Inflammatory macrophage treated with lipopolysaccharide for 1 hour (primary cell): ENCODE measurements at regions not wholly inside any gene's neighbourhood (a gene's known extent, or its start where the extent isn't known, plus 50 kb on each side); places are given as distances from the start of the nearest gene placed in this dataset.

Experiments used
- DNase-seq, 2 donors: peaks; one replicate each; pipeline ENCODE4 v3.0.0-alpha.2; 2020 to 2022

DNA sequence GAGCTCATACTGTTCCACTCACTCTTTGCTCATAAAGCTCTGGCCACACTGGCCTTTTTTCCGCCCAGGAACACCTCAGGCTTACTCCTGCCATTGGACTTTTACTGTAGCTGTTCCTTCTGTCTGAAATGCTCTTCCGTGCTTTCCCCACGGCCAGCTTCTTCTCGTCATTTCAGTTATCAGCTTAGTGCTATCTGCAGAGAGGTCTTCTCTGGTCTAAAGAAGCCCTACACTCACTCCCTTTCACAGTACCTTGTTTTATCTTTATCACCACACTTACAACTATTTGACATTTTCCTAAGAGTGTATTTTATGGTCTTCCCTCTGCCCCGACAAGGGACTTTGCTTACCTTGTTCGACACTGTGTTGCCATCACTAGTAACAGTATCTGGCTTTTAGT lies 388.1 kb upstream of the SPRED2 start:
- no peak for DNase-seq

- DNase-seq: no peak
Measured at GRCh38 chr2:65819963-65820362, 387.6 kb upstream of the SPRED2 start.

- DNase-seq: no peak
Measured at GRCh38 chr2:65818873-65819451, 386.6 kb upstream of the SPRED2 start.

DNA sequence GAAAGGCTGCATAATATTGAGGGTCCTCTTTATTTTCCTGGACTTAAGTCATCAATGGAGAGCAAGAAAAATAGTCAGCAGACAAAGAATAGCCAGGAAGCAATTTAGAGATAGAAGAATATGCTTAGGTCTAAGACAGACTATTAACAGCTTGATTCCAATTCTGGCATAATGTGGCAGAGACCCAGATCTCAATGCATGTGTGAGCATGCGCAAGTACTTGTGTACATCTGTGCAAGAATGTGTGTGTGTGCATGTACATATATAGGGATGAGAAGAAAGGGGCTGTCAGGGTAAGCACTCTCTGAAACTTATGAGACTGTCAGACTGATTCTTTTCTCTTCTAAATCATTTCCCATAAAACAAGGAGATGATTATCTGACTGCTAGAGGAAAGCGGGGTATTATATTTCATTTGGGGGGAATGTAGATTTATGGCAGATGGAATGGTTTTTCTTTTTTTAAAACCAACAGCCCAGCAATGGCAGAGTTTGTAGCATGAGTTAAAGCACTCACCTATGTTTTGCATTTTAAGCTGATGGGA lies 381.3 kb upstream of the SPRED2 start:
- DNase-seq: no peak

- no peak for DNase-seq
Measured at GRCh38 chr2:65812887-65813286, 380.5 kb upstream of the SPRED2 start.

DNA sequence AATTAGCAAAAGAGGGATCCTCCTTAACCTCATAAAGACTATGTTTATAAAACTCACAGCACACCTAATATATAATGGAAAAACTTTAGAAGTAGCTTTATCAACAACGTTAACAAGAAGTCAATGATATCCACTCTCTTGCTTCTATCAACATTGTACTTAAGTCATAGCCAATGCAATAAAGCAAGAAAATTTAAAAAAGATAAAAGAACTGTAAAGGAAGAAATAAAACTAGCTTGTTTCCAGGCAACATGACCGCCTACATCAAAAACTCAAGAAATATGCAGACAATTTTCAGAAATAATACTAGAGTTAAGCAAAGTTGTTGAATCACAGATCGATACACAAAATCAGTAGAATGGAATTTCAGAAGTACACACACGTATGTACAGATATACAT lies 375.5 kb upstream of the SPRED2 start:
- DNase-seq: no peak

- DNase-seq: no peak
Measured at GRCh38 chr2:65804777-65805176, 372.4 kb upstream of the SPRED2 start.

GRCh38 chr2:65802298-65802942 lies 370.0 kb upstream of the SPRED2 start:
- DNase-seq: no peak

- DNase-seq: peak; percentile 5 to 23
Measured at GRCh38 chr2:65800998-65801397, 368.6 kb upstream of the SPRED2 start.

DNA sequence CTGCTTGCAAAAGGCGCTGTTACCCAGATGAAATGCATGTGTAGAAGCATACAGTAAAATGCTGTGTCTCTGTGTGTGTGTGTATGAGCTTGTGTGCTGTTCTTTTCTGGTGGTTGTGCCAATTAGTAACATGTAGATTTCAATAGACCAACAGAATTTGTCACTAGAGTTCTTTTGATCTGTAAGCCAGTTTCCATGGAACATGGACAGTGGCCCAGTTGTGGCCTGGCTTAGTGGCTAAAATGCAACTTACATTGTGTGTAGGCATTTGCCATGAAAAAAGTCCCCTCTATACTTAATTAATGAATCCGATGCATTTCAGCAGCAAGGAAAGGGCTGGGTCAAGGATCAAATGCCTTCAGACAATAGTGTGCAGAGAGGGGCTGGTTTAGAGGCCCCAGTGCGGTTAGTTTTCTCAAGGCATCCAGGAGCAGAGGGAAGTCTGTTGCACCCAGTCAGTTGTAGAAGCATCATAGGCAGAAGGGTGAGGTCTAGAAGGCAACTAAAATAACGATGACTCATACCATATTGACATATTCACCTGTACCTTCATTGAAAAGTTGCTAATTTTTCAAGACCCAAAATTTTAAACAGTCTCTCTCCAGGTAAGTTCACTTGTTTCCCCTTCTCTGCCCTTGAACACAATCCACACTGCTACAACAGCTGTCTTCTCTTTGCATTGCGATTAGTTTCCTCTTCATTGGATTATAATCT lies 366.9 kb upstream of the SPRED2 start:
- DNase-seq: no peak

DNA sequence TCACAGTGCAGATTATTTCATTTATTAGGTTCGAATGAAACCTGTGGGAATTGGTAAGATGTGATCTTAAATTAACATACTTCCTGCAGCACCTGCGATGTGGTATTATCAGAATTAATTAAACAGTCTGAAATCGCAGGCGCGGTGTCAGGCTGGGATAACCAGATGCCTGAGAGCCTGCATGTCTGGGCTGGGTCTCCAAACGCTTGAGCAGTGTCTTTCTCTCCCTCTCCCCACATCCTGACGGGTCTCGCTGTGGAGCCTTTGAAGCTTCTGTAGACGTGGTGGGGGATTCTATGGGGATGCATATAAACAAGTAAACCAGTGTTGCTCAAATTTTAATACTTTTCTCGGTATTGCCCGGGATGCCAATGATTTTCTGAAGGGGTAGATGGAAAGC lies 366.2 kb upstream of the SPRED2 start:
- DNase-seq: no peak

- no peak for DNase-seq
Measured at GRCh38 chr2:65794994-65795393, 362.6 kb upstream of the SPRED2 start.

GRCh38 chr2:65791404-65791975 lies 359.1 kb upstream of the SPRED2 start:
- no peak for DNase-seq

DNA sequence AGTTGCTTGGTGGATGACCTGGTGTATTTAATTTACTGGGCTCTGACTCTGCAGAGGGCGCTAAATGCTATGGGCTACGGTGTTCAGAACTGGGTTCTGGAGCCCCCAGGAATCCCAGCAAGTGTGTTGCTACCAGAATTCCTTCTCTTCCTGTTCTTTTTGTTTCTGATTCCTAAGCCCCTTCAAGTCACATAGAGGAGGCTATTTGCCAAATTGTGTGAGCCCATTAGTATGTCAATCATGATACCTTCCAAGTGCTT lies 358.2 kb upstream of the SPRED2 start:
- DNase-seq: no peak

- no peak for DNase-seq
Measured at GRCh38 chr2:65789923-65790675, 357.7 kb upstream of the SPRED2 start.

DNA sequence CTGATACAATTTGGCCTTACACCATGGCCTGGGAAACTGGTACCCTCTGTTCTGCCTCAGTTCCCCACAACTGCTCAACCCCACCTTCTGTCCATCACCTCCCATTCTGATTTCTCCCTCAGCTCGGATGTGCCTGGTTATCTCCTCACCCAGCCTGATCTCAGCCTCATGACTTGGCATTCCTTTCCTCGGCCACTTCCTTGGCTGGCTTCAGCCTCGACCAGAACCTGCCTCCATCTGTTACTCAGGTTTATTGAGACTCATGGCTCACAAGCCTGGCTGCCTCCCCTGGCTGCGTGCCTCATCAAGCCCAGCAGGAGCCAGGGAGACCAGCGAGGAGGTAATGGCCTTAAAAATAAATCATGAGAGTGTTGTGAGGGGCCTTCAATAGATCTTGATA lies 356.2 kb upstream of the SPRED2 start:
- no peak for DNase-seq

GRCh38 chr2:65786765-65787164 lies 354.4 kb upstream of the SPRED2 start:
- DNase-seq: no peak

- no peak for DNase-seq
Measured at GRCh38 chr2:65786007-65786717, 353.8 kb upstream of the SPRED2 start.

DNA sequence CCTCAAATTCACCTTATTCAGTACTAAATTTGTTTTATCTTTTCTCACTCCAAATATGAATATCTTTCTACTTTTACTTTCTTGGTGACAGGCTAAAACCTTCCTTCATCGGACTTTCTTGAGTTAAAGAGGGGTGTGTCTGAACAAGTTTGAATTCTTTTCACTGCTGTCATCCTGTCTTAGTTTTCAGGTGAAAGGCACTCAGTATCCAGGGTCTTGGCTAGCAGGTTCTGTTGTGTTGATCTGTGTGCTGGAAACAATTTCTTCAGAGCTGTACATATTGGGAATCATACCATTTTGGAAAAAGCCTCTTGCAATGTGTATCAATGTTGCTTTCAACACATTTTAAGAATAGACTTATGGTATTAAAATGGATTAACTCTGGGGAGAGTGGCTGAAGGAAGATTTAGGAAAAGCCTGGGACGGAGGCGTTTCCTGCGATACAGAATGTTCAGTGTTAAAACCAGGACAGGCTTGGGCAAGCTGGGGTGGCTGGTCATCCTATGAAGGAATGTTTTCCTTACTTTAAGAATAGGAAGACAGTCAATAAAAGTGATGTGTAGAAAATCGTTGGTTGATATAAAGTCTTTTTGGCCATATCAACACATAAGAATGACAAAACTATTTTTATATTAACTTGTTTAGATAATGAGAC lies 350.7 kb upstream of the SPRED2 start:
- no peak for DNase-seq

DNA sequence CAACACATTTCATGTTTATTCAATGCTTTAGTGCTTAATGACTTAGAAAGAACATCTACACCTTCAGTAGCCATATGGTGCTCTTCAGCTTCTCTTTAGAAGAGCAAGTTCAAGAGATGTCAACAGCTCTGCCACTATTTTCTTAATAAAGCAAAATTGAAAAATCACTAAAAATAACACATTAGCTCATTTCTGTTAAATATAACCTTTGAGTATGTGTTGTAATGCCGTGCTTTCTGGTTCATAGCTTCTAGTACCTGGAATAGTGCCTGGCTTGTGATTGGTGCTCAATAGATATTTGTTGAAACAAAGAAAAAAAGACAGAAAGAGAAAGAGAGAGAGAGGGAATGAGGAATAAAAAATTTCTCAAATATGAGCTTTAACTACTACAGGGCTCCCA lies 349.8 kb upstream of the SPRED2 start:
- no peak for DNase-seq

DNA sequence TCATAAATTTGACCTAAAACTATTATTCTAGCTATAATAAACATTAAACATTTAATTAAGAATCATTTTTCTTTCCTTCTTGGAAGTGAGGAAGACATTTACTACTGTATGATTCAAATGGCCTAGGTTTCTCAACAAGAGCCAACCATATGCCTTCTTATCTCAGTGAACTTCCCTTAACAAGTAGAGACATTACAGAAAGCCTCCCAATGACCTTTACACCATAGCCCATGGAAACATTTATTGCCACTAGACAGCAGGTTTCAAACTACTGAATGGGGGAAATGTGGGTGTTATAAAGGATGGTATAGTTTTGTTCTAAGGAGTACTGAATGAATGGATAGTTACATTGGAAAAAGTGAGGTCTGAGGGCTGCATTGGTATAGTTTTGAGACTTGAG lies 349.4 kb upstream of the SPRED2 start:
- DNase-seq: no peak

DNA sequence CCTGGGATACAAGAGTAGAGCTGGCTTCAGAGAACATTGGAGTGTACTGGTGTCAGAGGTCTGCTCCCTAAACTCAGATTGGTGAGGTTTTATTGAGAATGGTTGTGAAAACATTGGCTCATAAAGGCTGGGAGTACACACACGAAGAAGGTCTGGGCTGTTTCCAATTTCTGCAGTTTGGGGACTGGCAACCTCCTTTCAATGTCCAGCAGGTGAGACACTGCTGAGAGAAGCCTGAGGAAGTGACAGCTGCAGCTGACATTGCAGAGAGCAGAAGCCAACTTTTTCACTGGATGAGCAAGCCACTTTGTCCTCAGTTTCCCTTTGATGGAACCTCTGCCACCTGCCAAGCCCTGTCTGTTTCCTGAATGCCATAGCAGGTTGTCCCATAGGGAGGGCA lies 346.6 kb upstream of the SPRED2 start:
- DNase-seq: no peak
